Esophagus muscularis mucosa (tissue), 3 donors: ENCODE measurements at regions not wholly inside any gene's neighbourhood (a gene's known extent, or its start where the extent isn't known, plus 50 kb on each side); places are given as distances from the start of the nearest gene placed in this dataset.

ENCODE experiments used
- CTCF ChIP-seq, 3 experiments: fragments of 200-600 bp in 2 of 3; fragments of 450-650 bp in 1 of 3; sonication (generic) in 2 of 3; IDR thresholded peaks; one replicate each; pipeline ENCODE4 v1.5.1; 2017 to 2019; ENCODE audit warnings: antibody characterized with exemption in 3 of 3, mild to moderate bottlenecking in 2 of 3, moderate library complexity in 1 of 3
- EP300 ChIP-seq: sonication (generic); formaldehyde crosslinking; IDR thresholded peaks from one replicate; pipeline ENCODE4 v1.6.1; 2017; ENCODE audit warnings: antibody characterized with exemption

- no peak for TF ChIP-seq EP300
- no peak for TF ChIP-seq CTCF (IDR thresholded peaks at IDR 0.05)
Observed at GRCh38 chr10:10528563-10528910, 489.1 kb upstream of the CELF2 start.
